Brain microvascular endothelial cell (primary cell): ENCODE measurements at regions not wholly inside any gene's neighbourhood (a gene's known extent, or its start where the extent isn't known, plus 50 kb on each side); places are given as distances from the start of the nearest gene placed in this dataset.

Experiments
- DNase-seq: peaks from one replicate; pipeline ENCODE4 v3.0.0-alpha.2; 2020
- H3K27ac ChIP-seq: fragments of 250-450 bp; sonication (Bioruptor Pico); 2 replicates; pipeline ENCODE4 v1.5.1; 2020; ENCODE audit warnings: mild to moderate bottlenecking, moderate library complexity
- H3K27me3 ChIP-seq: fragments of 250-450 bp; sonication (Bioruptor Pico); replicated peaks from 2 replicates; pipeline ENCODE4 v1.5.1; 2020; ENCODE audit warnings: mild to moderate bottlenecking
- H3K36me3 ChIP-seq: fragments of 250-450 bp; sonication (Bioruptor Pico); replicated peaks from 2 replicates; pipeline ENCODE4 v1.5.1; 2020; ENCODE audit warnings: mild to moderate bottlenecking
- H3K4me3 ChIP-seq: 2 replicates; pipeline ENCODE4 v1.5.1; 2011; ENCODE audit warnings: low read depth, mild to moderate bottlenecking, control low read depth, low read length, moderate library complexity
- CTCF ChIP-seq: IDR thresholded peaks from 2 replicates; pipeline ENCODE4 v1.5.1; 2011; ENCODE audit warnings: low read depth, mild to moderate bottlenecking, moderate library complexity, low read length, control low read depth, inconsistent platforms; ENCODE audit errors: missing control alignments
- in situ Hi-C: cut with HindIII; loops from 2 replicates; pipeline ENCODE4 v1.10.0; 2017; ENCODE audit warnings: low sequenced_read_pairs, low pct_ligation_motif_present

GRCh38 chr20:17807651-17808050 lies 107.9 kb downstream of the BANF2 start:
- Histone ChIP-seq H3K4me3 (no peak overlapping the region), H3K27me3 (no peaks in the 10 kb centered on the region), H3K27ac (no peak overlapping the region), H3K36me3 (no peaks in the 10 kb centered on the region)
- no peak for TF ChIP-seq CTCF
- in situ Hi-C loops: no loop called here
- peak; percentile 34 for DNase-seq

GRCh38 chr20:17806739-17807441 lies 107.1 kb downstream of the BANF2 start:
- H3K36me3 ChIP-seq: no peaks in the 10 kb centered on the region
- no peak overlapping the region for H3K4me3 ChIP-seq
- in situ Hi-C loops: no loop called here
- H3K27ac ChIP-seq: peak overlapping the region; percentile 17
- peak; percentile 58 for DNase-seq
- no peaks in the 10 kb centered on the region for H3K27me3 ChIP-seq
- no peak for TF ChIP-seq CTCF

GRCh38 chr20:17806107-17806506 lies 106.3 kb downstream of the BANF2 start:
- in situ Hi-C loops: no loop called here
- no peak for TF ChIP-seq CTCF
- Histone ChIP-seq H3K4me3 (no peak overlapping the region), H3K27ac (no peak overlapping the region), H3K27me3 (no peaks in the 10 kb centered on the region), H3K36me3 (no peaks in the 10 kb centered on the region)
- no peak for DNase-seq

- in situ Hi-C loops: no loop called here
- TF ChIP-seq CTCF: no peak
- no peaks in the 10 kb centered on the region for H3K36me3 ChIP-seq
- no peak for DNase-seq
- no peak overlapping the region for H3K27ac ChIP-seq
- no peak overlapping the region for H3K4me3 ChIP-seq
- no peaks in the 10 kb centered on the region for H3K27me3 ChIP-seq
These were observed 104.0 kb downstream of the BANF2 start for GRCh38 chr20:17803765-17804164.

GRCh38 chr20:17799575-17800227 lies 99.9 kb downstream of the BANF2 start:
- no peaks in the 10 kb centered on the region for H3K36me3 ChIP-seq

More at GRCh38 chr20:17799575-17800227, 99.9 kb downstream of the BANF2 start:
- in situ Hi-C loops: no loop called here
- no peaks in the 10 kb centered on the region for H3K27me3 ChIP-seq
- no peak overlapping the region for H3K27ac ChIP-seq
- no peak for DNase-seq
- H3K4me3 ChIP-seq: no peak overlapping the region
- TF ChIP-seq CTCF: no peak
